GM12878 (cell line): ENCODE measurements at regions not wholly inside any gene's neighbourhood (a gene's known extent, or its start where the extent isn't known, plus 50 kb on each side); places are given as distances from the start of the nearest gene placed in this dataset.

Source experiments
- ATAC-seq: fragments of 200-7000 bp; cut with Tn5 transposase; 3 replicates; pipeline ENCODE4 v1.9.1; 2020; ENCODE audit warnings: mild to moderate bottlenecking, moderate library complexity
- BruUV-seq: library from RNA; stranded (reverse); fragments of 400-500 nt; replicated peaks from 2 replicates; lab custom pipeline; 2021; lab: Mats Ljungman, UMichigan
- CTCF ChIA-PET: fragments of 300-600 bp; sonication (Branson Sonifier 250); formaldehyde crosslinking; extraction: SDS; loops from one replicate; lab custom pipeline; 2021; ENCODE audit warnings: inconsistent platforms; lab: Yijun Ruan, JAX
- POLR2A ChIA-PET: fragments of 350-600 bp; formaldehyde crosslinking; extraction: SDS; loops from one replicate; lab custom pipeline; 2021; ENCODE audit warnings: inconsistent platforms; lab: Charles Lee
- RAD21 ChIA-PET: fragments of 300-600 bp; sonication (Branson Sonifier 250); formaldehyde crosslinking; loops from one replicate; lab custom pipeline; 2023; ENCODE audit warnings: antibody characterized with exemption; ENCODE audit not compliant: unreplicated experiment; lab: Charles Lee
- SMC1A ChIA-PET: fragments of 300-600 bp; sonication (Branson Sonifier 250); formaldehyde crosslinking; loops from one replicate; lab custom pipeline; 2023; ENCODE audit not compliant: unreplicated experiment, uncharacterized antibody; lab: Charles Lee
- DNase-seq: peaks from one replicate; pipeline ENCODE4 v3.0.0-alpha.2; 2011; ENCODE audit warnings: low read depth, low spot score
- FAIRE-seq: peaks from 3 replicates; lab custom pipeline; 2011; peaks lifted over from hg19 to GRCh38; lab: Jason Lieb, UNC
- H2AFZ ChIP-seq: 2 replicates; pipeline ENCODE4 v1.6.0; 2011; ENCODE audit warnings: low read depth, low read length, control low read depth; ENCODE audit not compliant: control insufficient read depth
- H3K27ac ChIP-seq: 2 replicates; pipeline ENCODE4 v1.5.1; 2011; ENCODE audit warnings: control low read depth; ENCODE audit not compliant: control insufficient read depth, insufficient read depth
- H3K27me3 ChIP-seq, 2 experiments: replicated peaks in 1 of 2; 2 replicates each; pipeline versions ENCODE4 v1.6.0 to v1.6.1; 2011; ENCODE audit warnings: low read length in 1 of 2; ENCODE audit not compliant: control insufficient read depth in 2 of 2, insufficient read depth in 2 of 2
- H3K36me3 ChIP-seq, 2 experiments: 2 replicates each; pipeline ENCODE4 v1.5.1; 2011; ENCODE audit warnings: low read length in 1 of 2; ENCODE audit not compliant: control insufficient read depth in 2 of 2, insufficient read depth in 2 of 2
- H3K4me1 ChIP-seq: 2 replicates; pipeline ENCODE4 v1.6.1; 2011; ENCODE audit warnings: mild to moderate bottlenecking, low read length, moderate library complexity, mixed read lengths; ENCODE audit not compliant: control insufficient read depth, insufficient read depth
- H3K4me2 ChIP-seq: 2 replicates; pipeline ENCODE4 v1.6.0; 2011; ENCODE audit warnings: control low read depth; ENCODE audit not compliant: control insufficient read depth, insufficient read depth
- H3K4me3 ChIP-seq: fragments of 200-600 bp; sonication (generic); 2 replicates; pipeline ENCODE4 v1.5.1; 2016
- H3K79me2 ChIP-seq: 2 replicates; pipeline ENCODE4 v1.6.0; 2011; ENCODE audit warnings: low read length; ENCODE audit not compliant: control insufficient read depth, insufficient read depth
- H3K9ac ChIP-seq: 2 replicates; pipeline ENCODE4 v1.8.0; 2011; ENCODE audit warnings: low read length, control low read depth, mixed read lengths; ENCODE audit not compliant: control insufficient read depth, insufficient read depth
- H3K9me3 ChIP-seq: replicated peaks from 3 replicates; pipeline ENCODE4 v1.5.1; 2011; ENCODE audit warnings: mild to moderate bottlenecking, low read length; ENCODE audit not compliant: control insufficient read depth, insufficient read depth
- H4K20me1 ChIP-seq: 2 replicates; pipeline ENCODE4 v1.6.0; 2011; ENCODE audit not compliant: control insufficient read depth, insufficient read depth
- ASH2L ChIP-seq: fragments of 300-600, 200-600 bp; sonication (generic); IDR thresholded peaks from 2 replicates; pipeline ENCODE4 v1.6.1; 2017; ENCODE audit warnings: low read depth, mild to moderate bottlenecking, borderline replicate concordance
- CHD4 ChIP-seq: fragments of 200-600 bp; sonication (generic); IDR thresholded peaks from 2 replicates; pipeline ENCODE4 v1.6.1; 2016; ENCODE audit warnings: mild to moderate bottlenecking
- CREB1 ChIP-seq: IDR thresholded peaks from 2 replicates; pipeline ENCODE4 v1.6.1; 2012; ENCODE audit warnings: low read depth, mild to moderate bottlenecking, inconsistent platforms
- CREM ChIP-seq: IDR thresholded peaks from 2 replicates; pipeline ENCODE4 v1.6.1; 2014; ENCODE audit warnings: antibody characterized with exemption, low read depth
- DPF2 ChIP-seq: fragments of 450-650 bp; IDR thresholded peaks from 2 replicates; pipeline ENCODE4 v1.6.1; 2017; ENCODE audit warnings: mild to moderate bottlenecking
- E2F8 ChIP-seq: fragments of 450-650 bp; IDR thresholded peaks from 2 replicates; pipeline ENCODE4 v1.6.1; 2018; ENCODE audit warnings: mild to moderate bottlenecking, low read depth, moderate library complexity; ENCODE audit not compliant: partially characterized antibody
- GATAD2B ChIP-seq: fragments of 450-650 bp; conservative IDR thresholded peaks from 2 replicates; pipeline ENCODE4 v1.6.1; 2017; ENCODE audit warnings: low read depth, mild to moderate bottlenecking, moderate library complexity
- HSF1 ChIP-seq: fragments of 150-350 bp; IDR thresholded peaks from 2 replicates; pipeline ENCODE4 v1.6.1; 2014; ENCODE audit warnings: mild to moderate bottlenecking, low read depth, low read length
- IRF4 ChIP-seq: IDR thresholded peaks from 2 replicates; pipeline ENCODE4 v1.6.1; 2011; ENCODE audit warnings: low read depth, low read length
- KDM1A ChIP-seq: fragments of 200-600 bp; sonication (generic); IDR thresholded peaks from 2 replicates; pipeline ENCODE4 v1.6.1; 2016; ENCODE audit warnings: borderline replicate concordance
- NRF1 ChIP-seq: conservative IDR thresholded peaks from 2 replicates; pipeline ENCODE4 v1.6.1; 2011; ENCODE audit warnings: mild to moderate bottlenecking, low read depth, low read length, improper control_type of control experiment
- PAX8 ChIP-seq: fragments of 450-650 bp; IDR thresholded peaks from 2 replicates; pipeline ENCODE4 v1.6.1; 2017; ENCODE audit warnings: mild to moderate bottlenecking, moderate library complexity
- RB1 ChIP-seq: fragments of 450-650 bp; formaldehyde crosslinking; IDR thresholded peaks from 2 replicates; pipeline ENCODE4 v1.6.1; 2017; ENCODE audit warnings: mild to moderate bottlenecking, borderline replicate concordance
- RELB ChIP-seq: fragments of 450-650 bp; IDR thresholded peaks from 2 replicates; pipeline ENCODE4 v1.6.1; 2017; ENCODE audit warnings: low read depth, mild to moderate bottlenecking, moderate library complexity
- TCF12 ChIP-seq: IDR thresholded peaks from 2 replicates; pipeline ENCODE4 v1.6.1; 2011; ENCODE audit warnings: low read depth, mild to moderate bottlenecking, low read length
- ZNF24 ChIP-seq: fragments of 450-650 bp; IDR thresholded peaks from 2 replicates; pipeline ENCODE4 v1.6.1; 2017; ENCODE audit warnings: antibody characterized with exemption, mild to moderate bottlenecking
- ZZZ3 ChIP-seq: IDR thresholded peaks from 2 replicates; pipeline ENCODE4 v1.6.1; 2011; ENCODE audit warnings: low read depth; ENCODE audit not compliant: control insufficient read depth, insufficient read length
- WGBS: methylation state at CpG from one replicate; pipeline ENCODE4 v1.1.6; 2016; ENCODE audit warnings: low lambda C conversion rate; ENCODE audit not compliant: insufficient replicate concordance, insufficient coverage; ENCODE audit errors: missing lambda C conversion rate; 5-methylcytosine and 5-hydroxymethylcytosine counted together
- in situ Hi-C: fragments of 300-500 bp; cut with MboI; formaldehyde crosslinking; loops from 9 replicates; pipeline ENCODE4 v1.14.3; 2018; ENCODE audit warnings: mixed read lengths
- intact Hi-C: fragments of 100-400 bp; cut with micrococcal nuclease; formaldehyde crosslinking; loops from one replicate; pipeline ENCODE4 v1.14.2; 2022; ENCODE audit not compliant: unreplicated experiment
- TF ChIP-seq, protein P1 (sequence below): fragments of 450-650 bp; IDR thresholded peaks from 2 replicates; pipeline ENCODE4 v1.6.1; 2016; ENCODE audit warnings: mild to moderate bottlenecking

DNA sequence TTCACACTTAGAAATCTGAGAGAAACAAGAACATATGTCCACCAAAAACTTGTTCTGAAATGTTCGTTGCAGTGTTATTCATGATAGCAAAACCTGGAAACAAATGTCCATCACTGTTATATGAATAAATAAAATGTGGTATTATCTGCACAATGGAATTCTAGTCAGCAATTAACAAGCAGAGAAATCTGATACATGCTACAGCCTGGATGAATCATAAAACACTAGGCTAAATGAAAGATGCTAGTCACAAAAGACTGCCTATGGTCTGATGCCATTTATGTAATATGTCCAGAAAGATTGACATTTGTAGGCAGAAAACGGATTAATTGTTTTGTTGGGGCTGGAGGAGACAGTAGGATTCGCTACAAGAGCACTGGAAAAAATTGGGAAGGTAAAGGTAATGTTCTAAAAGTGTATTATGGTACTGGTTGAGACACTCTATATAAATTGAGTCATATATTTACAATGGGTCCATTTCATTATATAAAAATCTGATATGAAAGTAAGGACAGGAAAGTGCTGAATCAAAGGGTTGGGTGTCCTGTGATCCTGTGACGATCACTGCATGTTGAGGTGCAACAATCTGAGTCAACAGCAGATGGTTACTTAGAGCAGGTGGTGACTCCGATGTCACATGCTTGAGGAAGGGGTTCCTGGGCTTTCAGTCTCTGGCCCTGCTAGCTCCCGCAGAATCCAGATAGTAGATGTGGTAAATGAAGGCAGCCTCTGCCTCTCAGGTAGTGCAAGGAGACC lies 102.1 kb upstream of the NBPF4 start:
- SMC1A ChIA-PET: no interaction called here
- intact Hi-C loops: no loop called here

More for the DNA sequence above, 102.1 kb upstream of the NBPF4 start:
- no peaks in the 10 kb centered on the region for H3K9me3 ChIP-seq
- RAD21 ChIA-PET: no interaction called here
- FAIRE-seq (no peak), DNase-seq (no peak), ATAC-seq (no peak)
- H3K4me1 ChIP-seq: no peaks in the 10 kb centered on the region
- no peak overlapping the region for H3K9ac ChIP-seq
- no peaks in the 10 kb centered on the region for H3K27me3 ChIP-seq
- TF ChIP-seq KDM1A (no peak), DPF2 (no peak), NRF1 (no peak), PAX8 (no peak), CHD4 (no peak), CREM (no peak), IRF4 (no peak), RELB (no peak), GATAD2B (no peak), E2F8 (no peak), ZNF24 (no peak), ZZZ3 (no peak), HSF1 (no peak), TCF12 (no peak), CREB1 (no peak), RB1 (no peak), ASH2L (no peak)
- TF ChIP-seq, protein P1, sequence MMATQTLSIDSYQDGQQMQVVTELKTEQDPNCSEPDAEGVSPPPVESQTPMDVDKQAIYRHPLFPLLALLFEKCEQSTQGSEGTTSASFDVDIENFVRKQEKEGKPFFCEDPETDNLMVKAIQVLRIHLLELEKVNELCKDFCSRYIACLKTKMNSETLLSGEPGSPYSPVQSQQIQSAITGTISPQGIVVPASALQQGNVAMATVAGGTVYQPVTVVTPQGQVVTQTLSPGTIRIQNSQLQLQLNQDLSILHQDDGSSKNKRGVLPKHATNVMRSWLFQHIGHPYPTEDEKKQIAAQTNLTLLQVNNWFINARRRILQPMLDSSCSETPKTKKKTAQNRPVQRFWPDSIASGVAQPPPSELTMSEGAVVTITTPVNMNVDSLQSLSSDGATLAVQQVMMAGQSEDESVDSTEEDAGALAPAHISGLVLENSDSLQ: no peak
- POLR2A ChIA-PET: no interaction called here
- H3K27ac ChIP-seq: no peak overlapping the region
- in situ Hi-C loops: no loop called here
- H4K20me1 ChIP-seq: no peaks in the 10 kb centered on the region
- no peak overlapping the region for H3K4me3 ChIP-seq
- H3K79me2 ChIP-seq: no peaks in the 10 kb centered on the region
- H3K4me2 ChIP-seq: no peak overlapping the region
- 38% methylated on average over 6 of the region's 6 CpGs for WGBS
- no peak overlapping the region for H2AFZ ChIP-seq
- BruUV-seq: no TSS peak
- CTCF ChIA-PET: no interaction called here
- no peaks in the 10 kb centered on the region for H3K36me3 ChIP-seq
